GM12801 (cell line): ENCODE measurements at regions not wholly inside any gene's neighbourhood (a gene's known extent, or its start where the extent isn't known, plus 50 kb on each side); places are given as distances from the start of the nearest gene placed in this dataset.

Experiments
- TF ChIP-seq, protein P1 (sequence below): IDR thresholded peaks from one replicate; pipeline ENCODE4 v1.5.1; 2011; ENCODE audit warnings: control low read depth; ENCODE audit not compliant: insufficient read length; ENCODE audit errors: extremely low read depth

- TF ChIP-seq, protein P1, sequence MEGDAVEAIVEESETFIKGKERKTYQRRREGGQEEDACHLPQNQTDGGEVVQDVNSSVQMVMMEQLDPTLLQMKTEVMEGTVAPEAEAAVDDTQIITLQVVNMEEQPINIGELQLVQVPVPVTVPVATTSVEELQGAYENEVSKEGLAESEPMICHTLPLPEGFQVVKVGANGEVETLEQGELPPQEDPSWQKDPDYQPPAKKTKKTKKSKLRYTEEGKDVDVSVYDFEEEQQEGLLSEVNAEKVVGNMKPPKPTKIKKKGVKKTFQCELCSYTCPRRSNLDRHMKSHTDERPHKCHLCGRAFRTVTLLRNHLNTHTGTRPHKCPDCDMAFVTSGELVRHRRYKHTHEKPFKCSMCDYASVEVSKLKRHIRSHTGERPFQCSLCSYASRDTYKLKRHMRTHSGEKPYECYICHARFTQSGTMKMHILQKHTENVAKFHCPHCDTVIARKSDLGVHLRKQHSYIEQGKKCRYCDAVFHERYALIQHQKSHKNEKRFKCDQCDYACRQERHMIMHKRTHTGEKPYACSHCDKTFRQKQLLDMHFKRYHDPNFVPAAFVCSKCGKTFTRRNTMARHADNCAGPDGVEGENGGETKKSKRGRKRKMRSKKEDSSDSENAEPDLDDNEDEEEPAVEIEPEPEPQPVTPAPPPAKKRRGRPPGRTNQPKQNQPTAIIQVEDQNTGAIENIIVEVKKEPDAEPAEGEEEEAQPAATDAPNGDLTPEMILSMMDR, result no peak
Measured at GRCh38 chr10:77713521-77714280, 76.1 kb upstream of the KCNMA1 start.

DNA sequence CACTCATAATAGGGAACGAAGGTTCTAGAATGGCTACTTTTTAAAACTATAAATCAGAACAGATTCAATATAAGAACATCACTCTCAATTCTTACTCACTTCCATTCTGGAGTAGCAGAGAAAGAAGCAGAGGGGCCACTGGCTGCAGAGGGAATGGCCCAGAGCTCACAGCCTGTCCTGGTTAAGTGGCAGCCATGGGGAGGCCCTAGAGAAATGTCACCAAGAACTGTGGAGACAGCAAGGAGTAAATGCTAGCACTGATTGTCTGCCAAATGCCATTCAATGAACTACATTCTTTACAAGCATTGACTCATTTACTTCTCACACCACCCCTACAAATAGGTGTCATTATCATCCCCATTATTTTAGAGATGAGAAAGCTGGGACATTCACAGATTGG, 74.6 kb upstream of the KCNMA1 start:
- TF ChIP-seq, protein P1, result no peak

DNA sequence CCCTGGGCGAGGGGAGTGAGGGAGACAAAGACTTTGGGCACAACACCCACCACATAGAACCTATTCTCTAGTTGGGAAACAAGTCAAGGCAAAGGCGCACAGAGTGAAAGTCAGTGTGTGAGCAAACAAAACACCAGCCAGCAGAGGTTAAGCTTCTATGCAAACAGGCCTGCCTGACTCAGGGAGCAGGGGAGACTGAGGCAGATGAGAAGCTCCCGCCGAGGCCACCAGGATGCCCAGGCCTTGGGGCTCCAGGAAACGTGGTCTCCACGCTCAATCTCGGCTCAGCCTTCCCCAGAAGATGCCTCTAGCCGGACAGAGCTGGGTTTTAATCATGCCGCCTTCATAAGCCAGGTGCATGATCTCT, 74.1 kb upstream of the KCNMA1 start:
- TF ChIP-seq, protein P1, result no peak

GRCh38 chr10:77710759-77711682, 73.4 kb upstream of the KCNMA1 start:
- TF ChIP-seq, protein P1, result peak; percentile 28

- TF ChIP-seq, protein P1, result no peak
Measured at GRCh38 chr10:77710081-77710551, 72.5 kb upstream of the KCNMA1 start.

DNA sequence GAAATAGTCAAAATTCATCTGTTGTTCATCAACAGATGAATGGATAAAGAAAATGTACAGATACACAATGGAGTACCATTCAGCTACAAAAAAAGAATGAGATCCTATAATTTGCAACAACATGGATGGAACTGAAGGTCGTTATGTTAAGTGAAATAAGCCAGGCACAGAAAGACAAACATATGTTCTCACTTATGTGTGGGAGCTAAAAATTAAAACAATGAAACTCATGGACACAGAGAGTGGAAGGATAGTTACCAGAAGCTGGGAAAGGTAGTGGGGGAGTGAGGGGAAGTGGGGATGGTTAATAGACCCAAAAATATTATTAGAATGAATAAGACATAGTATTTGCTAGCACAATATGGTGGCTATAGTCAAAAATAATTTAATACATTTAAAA, 70.0 kb upstream of the KCNMA1 start:
- TF ChIP-seq, protein P1, result no peak

- TF ChIP-seq, protein P1, result no peak
Measured at GRCh38 chr10:77702166-77702565, 64.6 kb upstream of the KCNMA1 start.
